ENCODE measurements at regions not wholly inside any gene's neighbourhood (a gene's known extent, or its start where the extent isn't known, plus 50 kb on each side); places are given as distances from the start of the nearest gene placed in this dataset.

- TF ChIP-seq CTCF (IDR thresholded peaks at IDR 0.05) (no peak), EZH2phosphoT487 (IDR thresholded peaks at IDR 0.05) (no peak), EZH2 (IDR thresholded peaks at IDR 0.05) (no peak)
Measured at GRCh38 chr1:106178791-106179190, 877.7 kb upstream of the PRMT6 start.
